Liver (tissue), 8 donors: ENCODE measurements at regions not wholly inside any gene's neighbourhood (a gene's known extent, or its start where the extent isn't known, plus 50 kb on each side); places are given as distances from the start of the nearest gene placed in this dataset.

Experiments used
- DNase-seq: peaks from one replicate; pipeline ENCODE4 v3.0.0-alpha.2; 2017; ENCODE audit warnings: low spot score
- H3K27ac ChIP-seq, 2 donors: one replicate each; pipeline ENCODE4 v1.7.0; 2013; ENCODE audit warnings: inconsistent platforms in 2 of 2, low read length in 2 of 2, control low read depth in 1 of 2, low read depth in 1 of 2, mild to moderate bottlenecking in 1 of 2
- H3K27me3 ChIP-seq, 4 donors: one replicate each; pipeline versions ENCODE4 v1.6.1 to v1.7.0; 2013; ENCODE audit warnings: low read length in 3 of 4, inconsistent platforms in 1 of 4, mild to moderate bottlenecking in 1 of 4, moderate library complexity in 1 of 4; ENCODE audit not compliant: control insufficient read depth in 4 of 4, insufficient read depth in 4 of 4
- H3K36me3 ChIP-seq, 4 donors: one replicate each; pipeline versions ENCODE4 v1.6.1 to v1.7.0; 2013; ENCODE audit warnings: low read length in 3 of 4, mild to moderate bottlenecking in 3 of 4, low read depth in 1 of 4, moderate library complexity in 1 of 4; ENCODE audit not compliant: control insufficient read depth in 4 of 4, insufficient read depth in 3 of 4
- H3K4me1 ChIP-seq, 4 donors: one replicate each; pipeline versions ENCODE4 v1.6.1 to v1.7.0; 2013; ENCODE audit warnings: low read length in 3 of 4, mild to moderate bottlenecking in 3 of 4, moderate library complexity in 1 of 4; ENCODE audit not compliant: control insufficient read depth in 4 of 4, insufficient read depth in 4 of 4
- H3K4me3 ChIP-seq, 3 donors: one replicate each; pipeline versions ENCODE4 v1.6.1 to v1.7.0; 2013; ENCODE audit warnings: low read length in 3 of 3, control low read depth in 1 of 3, low read depth in 1 of 3, mild to moderate bottlenecking in 1 of 3
- H3K9ac ChIP-seq, 2 donors: one replicate each; pipeline ENCODE4 v1.7.0; 2013; ENCODE audit warnings: low read length in 2 of 2, mild to moderate bottlenecking in 2 of 2, moderate library complexity in 2 of 2, control low read depth in 1 of 2, low read depth in 1 of 2
- H3K9me3 ChIP-seq, 4 donors: one replicate each; pipeline versions ENCODE4 v1.6.1 to v1.7.0; 2013; ENCODE audit warnings: low read length in 3 of 4; ENCODE audit not compliant: control insufficient read depth in 4 of 4
- ATF3 ChIP-seq: IDR thresholded peaks from 2 replicates; pipeline ENCODE4 v1.6.1; 2016; ENCODE audit warnings: antibody characterized with exemption
- CTCF ChIP-seq: fragments of 150-350 bp; IDR thresholded peaks from 2 replicates; pipeline ENCODE4 v1.5.1; 2017; ENCODE audit warnings: improper control_type of control experiment, low read depth, low read length; ENCODE audit not compliant: missing input control
- EGR1 ChIP-seq, 2 donors: IDR thresholded peaks; 2 replicates each; pipeline ENCODE4 v1.6.1; 2016 to 2018; ENCODE audit warnings: antibody characterized with exemption in 2 of 2, low read depth in 2 of 2
- FOXA2 ChIP-seq: IDR thresholded peaks from 2 replicates; pipeline ENCODE4 v1.6.1; 2016; ENCODE audit warnings: antibody characterized with exemption
- GABPA ChIP-seq, 2 donors: IDR thresholded peaks in 1 of 2; conservative IDR thresholded peaks in 1 of 2; 2 replicates each; pipeline ENCODE4 v1.6.1; 2016; ENCODE audit warnings: antibody characterized with exemption in 2 of 2, mild to moderate bottlenecking in 1 of 2, moderate library complexity in 1 of 2
- HNF4A ChIP-seq, 2 donors: conservative IDR thresholded peaks; 2 replicates each; pipeline ENCODE4 v1.6.1; 2016; ENCODE audit warnings: antibody characterized with exemption in 2 of 2, mild to moderate bottlenecking in 2 of 2
- HNF4G ChIP-seq: IDR thresholded peaks from 2 replicates; pipeline ENCODE4 v1.6.1; 2016; ENCODE audit warnings: antibody characterized with exemption
- JUND ChIP-seq, 2 donors: IDR thresholded peaks; 2 replicates each; pipeline ENCODE4 v1.6.1; 2016; ENCODE audit warnings: antibody characterized with exemption in 2 of 2
- MAX ChIP-seq: IDR thresholded peaks from 2 replicates; pipeline ENCODE4 v1.6.1; 2016; ENCODE audit warnings: antibody characterized with exemption
- NR2F2 ChIP-seq: IDR thresholded peaks from 2 replicates; pipeline ENCODE4 v1.6.1; 2016; ENCODE audit warnings: antibody characterized with exemption
- RAD21 ChIP-seq, 2 donors: IDR thresholded peaks; 2 replicates each; pipeline ENCODE4 v1.6.1; 2016; ENCODE audit warnings: antibody characterized with exemption in 2 of 2, mild to moderate bottlenecking in 2 of 2
- REST ChIP-seq: IDR thresholded peaks from 2 replicates; pipeline ENCODE4 v1.6.1; 2016; ENCODE audit warnings: antibody characterized with exemption, mild to moderate bottlenecking
- RXRA ChIP-seq, 2 donors: IDR thresholded peaks; 2 replicates each; pipeline ENCODE4 v1.6.1; 2017 to 2018; ENCODE audit warnings: antibody characterized with exemption in 2 of 2, mild to moderate bottlenecking in 1 of 2
- SP1 ChIP-seq: IDR thresholded peaks from 2 replicates; pipeline ENCODE4 v1.6.1; 2018; ENCODE audit warnings: antibody characterized with exemption, mild to moderate bottlenecking
- TAF1 ChIP-seq: conservative IDR thresholded peaks from 2 replicates; pipeline ENCODE4 v1.6.1; 2016; ENCODE audit warnings: antibody characterized with exemption, mild to moderate bottlenecking
- YY1 ChIP-seq: IDR thresholded peaks from 2 replicates; pipeline ENCODE4 v1.6.1; 2016; ENCODE audit warnings: antibody characterized with exemption, mild to moderate bottlenecking
- ZBTB33 ChIP-seq: IDR thresholded peaks from 2 replicates; pipeline ENCODE4 v1.6.1; 2016; ENCODE audit warnings: antibody characterized with exemption
- WGBS: extraction: QIAGEN DNeasy Blood & Tissue Kit; methylation state at CpG from one replicate; pipeline ENCODE4 v1.1.7; 2013; 5-methylcytosine and 5-hydroxymethylcytosine counted together
- donor health status: healthy.
- donor health status: healthy.
- donor health status: healthy.
- donor health status: healthy.
- donor health status: healthy.

- no peaks in the 10 kb centered on the region for H3K27me3 ChIP-seq
- H3K9me3 ChIP-seq: no peaks in the 10 kb centered on the region
- DNase-seq: no peak
- no peak overlapping the region for H3K27ac ChIP-seq
- no peaks in the 10 kb centered on the region for H3K4me1 ChIP-seq
- TF ChIP-seq YY1 (no peak), GABPA (IDR thresholded peaks at IDR 0.05 in 1 of 2, conservative IDR thresholded peaks at IDR 0.05 in 1 of 2) (no peak), RXRA (IDR thresholded peaks at IDR 0.05) (no peak), SP1 (no peak), FOXA2 (no peak), CTCF (no peak), REST (no peak), ATF3 (no peak), MAX (no peak), JUND (IDR thresholded peaks at IDR 0.05) (no peak)
- no peak overlapping the region for H3K9ac ChIP-seq
- H3K36me3 ChIP-seq: no peaks in the 10 kb centered on the region
- H3K4me3 ChIP-seq: no peak overlapping the region
These were observed 68.5 kb upstream of the HECTD2 start for GRCh38 chr10:91341686-91342085.

- no peak for DNase-seq
- WGBS: 71% methylated on average over 1 of the region's 1 CpG
- TF ChIP-seq HNF4G: no peak
- no peak for TF ChIP-seq MAX
- no peak for TF ChIP-seq FOXA2
- TF ChIP-seq ZBTB33: no peak
- no peak for TF ChIP-seq REST
- TF ChIP-seq HNF4A (conservative IDR thresholded peaks at IDR 0.05): no peak
- TF ChIP-seq GABPA (IDR thresholded peaks at IDR 0.05 in 1 of 2, conservative IDR thresholded peaks at IDR 0.05 in 1 of 2): no peak
- TF ChIP-seq NR2F2: no peak
- TF ChIP-seq CTCF: no peak
- TF ChIP-seq RAD21 (IDR thresholded peaks at IDR 0.05): no peak
- TF ChIP-seq ATF3: no peak
- no peak for TF ChIP-seq YY1
- no peak for TF ChIP-seq JUND (IDR thresholded peaks at IDR 0.05)
- TF ChIP-seq TAF1: no peak
- TF ChIP-seq EGR1 (IDR thresholded peaks at IDR 0.05; ENCODE audit: low read depth in 2 of 2): no peak
- TF ChIP-seq SP1: no peak
- no peak for TF ChIP-seq RXRA (IDR thresholded peaks at IDR 0.05)
These were observed 67.1 kb upstream of the HECTD2 start for GRCh38 chr10:91343010-91343409.

More at GRCh38 chr10:91343010-91343409, 67.1 kb upstream of the HECTD2 start:
- no peaks in the 10 kb centered on the region for H3K27me3 ChIP-seq
- no peaks in the 10 kb centered on the region for H3K4me1 ChIP-seq
- H3K9ac ChIP-seq: no peak overlapping the region
- no peak overlapping the region for H3K27ac ChIP-seq
- no peak overlapping the region for H3K4me3 ChIP-seq
- no peaks in the 10 kb centered on the region for H3K9me3 ChIP-seq
- H3K36me3 ChIP-seq: no peaks in the 10 kb centered on the region
